MG63 (cell line): ENCODE measurements at regions not wholly inside any gene's neighbourhood (a gene's known extent, or its start where the extent isn't known, plus 50 kb on each side); places are given as distances from the start of the nearest gene placed in this dataset.

ENCODE experiments used
- DNase-seq: peaks from one replicate; pipeline ENCODE4 v3.0.0-alpha.2; 2020
- H3K27me3 ChIP-seq: fragments of 250-450 bp; sonication (Bioruptor Pico); 2 replicates; pipeline ENCODE4 v1.5.1; 2020; ENCODE audit warnings: mild to moderate bottlenecking, moderate library complexity
- H3K36me3 ChIP-seq: fragments of 250-450 bp; sonication (Bioruptor Pico); 2 replicates; pipeline ENCODE4 v1.5.1; 2020; ENCODE audit warnings: mild to moderate bottlenecking, moderate library complexity
- H3K4me3 ChIP-seq: fragments of 250-450 bp; sonication (Bioruptor Pico); 2 replicates; pipeline ENCODE4 v1.5.1; 2020; ENCODE audit warnings: mild to moderate bottlenecking, moderate library complexity
- H3K9me3 ChIP-seq: fragments of 250-450 bp; sonication (Bioruptor Pico); 2 replicates; pipeline ENCODE4 v1.5.1; 2020; ENCODE audit warnings: mild to moderate bottlenecking, moderate library complexity

GRCh38 chr5:162288647-162289296 lies 221.2 kb downstream of the GABRG2 start:
- no peak overlapping the region for H3K4me3 ChIP-seq
- H3K9me3 ChIP-seq: no peaks in the 10 kb centered on the region
- no peaks in the 10 kb centered on the region for H3K27me3 ChIP-seq
- H3K36me3 ChIP-seq: no peaks in the 10 kb centered on the region
- no peak for DNase-seq

- DNase-seq: no peak
- no peaks in the 10 kb centered on the region for H3K36me3 ChIP-seq
- no peaks in the 10 kb centered on the region for H3K27me3 ChIP-seq
- H3K4me3 ChIP-seq: no peak overlapping the region
- no peaks in the 10 kb centered on the region for H3K9me3 ChIP-seq
These were observed 221.9 kb downstream of the GABRG2 start for GRCh38 chr5:162289489-162289888.

GRCh38 chr5:162299793-162300192 lies 232.2 kb downstream of the GABRG2 start:
- no peak for DNase-seq
- H3K27me3 ChIP-seq: no peaks in the 10 kb centered on the region
- no peaks in the 10 kb centered on the region for H3K9me3 ChIP-seq
- H3K36me3 ChIP-seq: no peaks in the 10 kb centered on the region
- H3K4me3 ChIP-seq: no peak overlapping the region

- no peak for DNase-seq
- H3K4me3 ChIP-seq: no peak overlapping the region
- no peaks in the 10 kb centered on the region for H3K36me3 ChIP-seq
- no peaks in the 10 kb centered on the region for H3K27me3 ChIP-seq
- no peaks in the 10 kb centered on the region for H3K9me3 ChIP-seq
These were observed 233.8 kb downstream of the GABRG2 start for GRCh38 chr5:162301356-162301755.

- peaks cover 3% of the 10 kb centered on the region; the same call in 1 of the 2 replicates for H3K27me3 ChIP-seq
- DNase-seq: no peak
- H3K36me3 ChIP-seq: no peaks in the 10 kb centered on the region
- H3K4me3 ChIP-seq: no peak overlapping the region
- no peaks in the 10 kb centered on the region for H3K9me3 ChIP-seq
These were observed 255.9 kb downstream of the GABRG2 start for GRCh38 chr5:162323466-162323865.

- no peak for DNase-seq
- no peaks in the 10 kb centered on the region for H3K9me3 ChIP-seq
- H3K27me3 ChIP-seq: peaks cover 3% of the 10 kb centered on the region; the same call in 1 of the 2 replicates
- no peaks in the 10 kb centered on the region for H3K36me3 ChIP-seq
- H3K4me3 ChIP-seq: no peak overlapping the region
These were observed 256.8 kb downstream of the GABRG2 start for GRCh38 chr5:162324328-162324727.

- DNase-seq: no peak
- H3K9me3 ChIP-seq: no peaks in the 10 kb centered on the region
- peaks cover 3% of the 10 kb centered on the region; the same call in 1 of the 2 replicates for H3K27me3 ChIP-seq
- H3K4me3 ChIP-seq: no peak overlapping the region
- no peaks in the 10 kb centered on the region for H3K36me3 ChIP-seq
These were observed 257.7 kb downstream of the GABRG2 start for GRCh38 chr5:162325143-162325727.

- H3K27me3 ChIP-seq: no peaks in the 10 kb centered on the region
- DNase-seq: no peak
- no peaks in the 10 kb centered on the region for H3K36me3 ChIP-seq
- H3K9me3 ChIP-seq: no peaks in the 10 kb centered on the region
- no peak overlapping the region for H3K4me3 ChIP-seq
These were observed 267.4 kb downstream of the GABRG2 start for GRCh38 chr5:162334944-162335343.

- H3K4me3 ChIP-seq: no peak overlapping the region
- no peaks in the 10 kb centered on the region for H3K36me3 ChIP-seq
- H3K27me3 ChIP-seq: 0 out of 2 replicates have a peak, but pooled peaks cover 2% of the 10 kb centered on the region
- DNase-seq: no peak
- no peaks in the 10 kb centered on the region for H3K9me3 ChIP-seq
These were observed 292.9 kb downstream of the GABRG2 start for GRCh38 chr5:162360373-162360931.

GRCh38 chr5:162372256-162372655 lies 304.7 kb downstream of the GABRG2 start:
- H3K36me3 ChIP-seq: no peaks in the 10 kb centered on the region
- no peak for DNase-seq
- no peaks in the 10 kb centered on the region for H3K9me3 ChIP-seq
- H3K4me3 ChIP-seq: no peak overlapping the region
- no peaks in the 10 kb centered on the region for H3K27me3 ChIP-seq

- H3K27me3 ChIP-seq: no peaks in the 10 kb centered on the region
- no peak overlapping the region for H3K4me3 ChIP-seq
- DNase-seq: no peak
- no peaks in the 10 kb centered on the region for H3K36me3 ChIP-seq
- H3K9me3 ChIP-seq: no peaks in the 10 kb centered on the region
These were observed 310.3 kb downstream of the GABRG2 start for GRCh38 chr5:162377895-162378294.

- no peaks in the 10 kb centered on the region for H3K36me3 ChIP-seq
- no peaks in the 10 kb centered on the region for H3K27me3 ChIP-seq
- no peak for DNase-seq
- no peaks in the 10 kb centered on the region for H3K9me3 ChIP-seq
- H3K4me3 ChIP-seq: no peak overlapping the region
These were observed 315.3 kb downstream of the GABRG2 start for GRCh38 chr5:162382839-162383238.

- H3K27me3 ChIP-seq: no peaks in the 10 kb centered on the region
- no peak for DNase-seq
These were observed 316.7 kb downstream of the GABRG2 start for GRCh38 chr5:162384225-162384624.

GRCh38 chr5:162391833-162392232 lies 324.3 kb downstream of the GABRG2 start:
- Histone ChIP-seq H3K9me3 (no peaks in the 10 kb centered on the region), H3K36me3 (no peaks in the 10 kb centered on the region), H3K4me3 (no peak overlapping the region), H3K27me3 (no peaks in the 10 kb centered on the region)
- DNase-seq: no peak

More at GRCh38 chr5:162384225-162384624, 316.7 kb downstream of the GABRG2 start:
- no peaks in the 10 kb centered on the region for H3K9me3 ChIP-seq
- H3K4me3 ChIP-seq: no peak overlapping the region
- no peaks in the 10 kb centered on the region for H3K36me3 ChIP-seq

GRCh38 chr5:162392336-162392735 lies 324.8 kb downstream of the GABRG2 start:
- no peak for DNase-seq
- Histone ChIP-seq H3K9me3 (no peaks in the 10 kb centered on the region), H3K36me3 (no peaks in the 10 kb centered on the region), H3K27me3 (no peaks in the 10 kb centered on the region), H3K4me3 (no peak overlapping the region)

- Histone ChIP-seq H3K9me3 (no peaks in the 10 kb centered on the region), H3K36me3 (no peaks in the 10 kb centered on the region), H3K27me3 (no peaks in the 10 kb centered on the region), H3K4me3 (no peak overlapping the region)
- DNase-seq: no peak
These were observed 326.0 kb downstream of the GABRG2 start for GRCh38 chr5:162393534-162393933.

- Histone ChIP-seq H3K36me3 (no peaks in the 10 kb centered on the region), H3K27me3 (no peaks in the 10 kb centered on the region), H3K4me3 (no peak overlapping the region), H3K9me3 (no peaks in the 10 kb centered on the region)
- no peak for DNase-seq
These were observed 340.0 kb downstream of the GABRG2 start for GRCh38 chr5:162407614-162408013.

GRCh38 chr5:162410365-162410764 lies 342.8 kb downstream of the GABRG2 start:
- no peaks in the 10 kb centered on the region for H3K36me3 ChIP-seq
- no peak overlapping the region for H3K4me3 ChIP-seq
- H3K9me3 ChIP-seq: no peaks in the 10 kb centered on the region
- H3K27me3 ChIP-seq: no peaks in the 10 kb centered on the region
- no peak for DNase-seq
